ENCODE measurements at regions not wholly inside any gene's neighbourhood (a gene's known extent, or its start where the extent isn't known, plus 50 kb on each side); places are given as distances from the start of the nearest gene placed in this dataset.

GRCh38 chr13:105151639-105152038 is 1383.8 kb downstream of the EFNB2 start:
- TF ChIP-seq, protein P1, sequence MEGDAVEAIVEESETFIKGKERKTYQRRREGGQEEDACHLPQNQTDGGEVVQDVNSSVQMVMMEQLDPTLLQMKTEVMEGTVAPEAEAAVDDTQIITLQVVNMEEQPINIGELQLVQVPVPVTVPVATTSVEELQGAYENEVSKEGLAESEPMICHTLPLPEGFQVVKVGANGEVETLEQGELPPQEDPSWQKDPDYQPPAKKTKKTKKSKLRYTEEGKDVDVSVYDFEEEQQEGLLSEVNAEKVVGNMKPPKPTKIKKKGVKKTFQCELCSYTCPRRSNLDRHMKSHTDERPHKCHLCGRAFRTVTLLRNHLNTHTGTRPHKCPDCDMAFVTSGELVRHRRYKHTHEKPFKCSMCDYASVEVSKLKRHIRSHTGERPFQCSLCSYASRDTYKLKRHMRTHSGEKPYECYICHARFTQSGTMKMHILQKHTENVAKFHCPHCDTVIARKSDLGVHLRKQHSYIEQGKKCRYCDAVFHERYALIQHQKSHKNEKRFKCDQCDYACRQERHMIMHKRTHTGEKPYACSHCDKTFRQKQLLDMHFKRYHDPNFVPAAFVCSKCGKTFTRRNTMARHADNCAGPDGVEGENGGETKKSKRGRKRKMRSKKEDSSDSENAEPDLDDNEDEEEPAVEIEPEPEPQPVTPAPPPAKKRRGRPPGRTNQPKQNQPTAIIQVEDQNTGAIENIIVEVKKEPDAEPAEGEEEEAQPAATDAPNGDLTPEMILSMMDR (IDR thresholded peaks at IDR 0.05 in 2 of 3, conservative IDR thresholded peaks at IDR 0.05 in 1 of 3; ENCODE audit: borderline replicate concordance in 1 of 3, insufficient read depth in 1 of 3, low read depth in 2 of 3, low read length in 2 of 3), result no peak
- TF ChIP-seq POLR2AphosphoS5 (IDR thresholded peaks at IDR 0.05; ENCODE audit: low read depth, low read length) (no peak), TCF7L2 (IDR thresholded peaks at IDR 0.05; ENCODE audit: borderline replicate concordance, extremely low read depth, insufficient read depth, insufficient read length) (no peak), EGR1 (IDR thresholded peaks at IDR 0.05; ENCODE audit: low read depth) (no peak), ZBTB33 (IDR thresholded peaks at IDR 0.05; ENCODE audit: extremely low read depth, insufficient replicate concordance, low read length) (no peak), SP1 (IDR thresholded peaks at IDR 0.05; ENCODE audit: low read depth) (no peak), REST (IDR thresholded peaks at IDR 0.05; ENCODE audit: low read depth) (no peak), POLR2A (IDR thresholded peaks at IDR 0.05; ENCODE audit: borderline replicate concordance, extremely low read depth, insufficient read depth, insufficient read length) (no peak)
- TF ChIP-seq, protein P2, sequence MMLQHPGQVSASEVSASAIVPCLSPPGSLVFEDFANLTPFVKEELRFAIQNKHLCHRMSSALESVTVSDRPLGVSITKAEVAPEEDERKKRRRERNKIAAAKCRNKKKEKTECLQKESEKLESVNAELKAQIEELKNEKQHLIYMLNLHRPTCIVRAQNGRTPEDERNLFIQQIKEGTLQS (IDR thresholded peaks at IDR 0.05), result no peak

Measured in HCT116 (cell line).